GM18517 (cell line): ENCODE measurements at regions not wholly inside any gene's neighbourhood (a gene's known extent, or its start where the extent isn't known, plus 50 kb on each side); places are given as distances from the start of the nearest gene placed in this dataset.
"Not testable (repeated sequence)": the region's sequence is repeated elsewhere in the genome, so short reads cannot be mapped to it uniquely, and the experiment has no call there.

Experiments
- ATAC-seq: cut with Tn5 transposase; IDR thresholded peaks from one replicate; pipeline ENCODE4 v1.9.1; 2021; ENCODE audit warnings: mild to moderate bottlenecking, moderate library complexity; ENCODE audit not compliant: unreplicated experiment

DNA sequence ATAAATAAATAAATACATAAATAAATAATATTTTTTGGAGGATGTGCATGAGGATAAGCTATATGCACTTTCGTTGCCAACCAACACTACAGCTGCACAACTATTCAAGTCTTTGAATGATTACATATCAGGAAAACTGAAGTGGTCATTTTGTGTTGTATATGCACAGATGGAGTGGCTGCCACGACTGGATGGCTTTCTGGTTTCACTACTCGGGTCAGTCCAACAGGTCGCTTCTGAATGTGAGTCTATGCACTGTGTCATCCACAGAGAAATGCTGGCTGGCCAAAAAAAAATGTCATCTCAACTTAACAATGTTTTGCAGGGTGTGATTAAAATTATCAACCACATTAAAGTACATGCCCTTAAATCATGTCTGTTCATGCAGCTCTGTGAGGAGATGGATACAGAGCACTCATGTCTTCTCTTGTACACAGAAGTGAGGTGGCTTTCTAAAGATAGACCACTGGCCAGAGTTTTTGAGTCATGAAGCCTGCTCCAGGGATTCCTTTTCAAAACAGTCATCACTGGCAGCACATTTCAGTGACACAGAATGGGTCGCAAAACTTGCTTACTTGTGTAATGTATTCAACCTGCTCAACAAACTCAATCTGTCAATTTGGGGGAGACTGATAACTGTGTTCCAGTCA is 589.8 kb upstream of the CYLC2 start:
- ATAC-seq = no peak

GRCh38 chr9:102403514-102403913 is 591.6 kb upstream of the CYLC2 start:
- no peak for ATAC-seq

GRCh38 chr9:102398205-102398604 is 596.9 kb upstream of the CYLC2 start:
- ATAC-seq = no peak

- not testable (repeated sequence) for ATAC-seq
Observed at GRCh38 chr9:102385620-102386019, 609.5 kb upstream of the CYLC2 start.

- no peak for ATAC-seq
Observed at GRCh38 chr9:102362470-102363132, 624.2 kb upstream of the GRIN3A start.

GRCh38 chr9:102360846-102361245 is 622.4 kb upstream of the GRIN3A start:
- ATAC-seq = no peak

DNA sequence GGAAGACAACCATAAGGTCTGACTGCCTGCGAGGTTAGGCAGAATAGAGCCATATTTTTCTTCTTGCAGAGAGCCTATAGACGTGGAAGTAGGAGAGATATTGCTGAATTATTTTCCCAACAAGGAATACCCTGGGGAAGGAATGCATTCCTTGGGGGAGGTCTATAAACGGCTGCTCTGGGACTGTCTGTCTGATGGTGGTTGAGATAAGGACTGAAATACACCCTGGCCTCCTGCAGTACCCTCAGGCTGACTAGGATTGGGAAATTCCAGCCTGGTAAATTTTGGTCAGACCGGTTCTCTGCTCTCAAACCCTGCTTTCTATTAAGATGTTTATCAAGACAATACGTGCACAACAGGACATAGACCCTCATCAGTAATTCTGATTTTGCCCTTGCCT is 617.5 kb upstream of the GRIN3A start:
- no peak for ATAC-seq

DNA sequence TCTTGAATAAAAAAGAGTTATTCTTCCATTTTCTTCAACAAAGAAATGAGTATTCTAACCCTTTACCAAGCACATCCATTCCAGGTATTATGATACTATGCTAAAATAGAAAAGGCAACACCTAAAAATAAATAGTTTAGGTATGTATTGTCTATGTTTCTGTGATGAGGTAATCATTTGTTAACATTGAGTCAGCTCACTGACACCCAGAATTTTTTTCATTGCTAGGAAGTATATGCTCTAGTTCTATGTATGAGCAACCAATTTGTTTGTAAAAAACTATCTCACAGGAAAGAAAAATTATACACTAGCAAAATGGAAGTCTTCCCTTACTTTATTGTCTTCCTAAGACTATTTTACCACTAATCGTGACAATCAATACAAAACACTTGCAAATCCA is 615.6 kb upstream of the GRIN3A start:
- ATAC-seq = no peak

GRCh38 chr9:102337471-102337870 is 599.0 kb upstream of the GRIN3A start:
- not testable (repeated sequence) for ATAC-seq

- no peak for ATAC-seq
Observed at GRCh38 chr9:102309379-102309778, 570.9 kb upstream of the GRIN3A start.

- no peak for ATAC-seq
Observed at GRCh38 chr9:102295188-102295587, 556.7 kb upstream of the GRIN3A start.

DNA sequence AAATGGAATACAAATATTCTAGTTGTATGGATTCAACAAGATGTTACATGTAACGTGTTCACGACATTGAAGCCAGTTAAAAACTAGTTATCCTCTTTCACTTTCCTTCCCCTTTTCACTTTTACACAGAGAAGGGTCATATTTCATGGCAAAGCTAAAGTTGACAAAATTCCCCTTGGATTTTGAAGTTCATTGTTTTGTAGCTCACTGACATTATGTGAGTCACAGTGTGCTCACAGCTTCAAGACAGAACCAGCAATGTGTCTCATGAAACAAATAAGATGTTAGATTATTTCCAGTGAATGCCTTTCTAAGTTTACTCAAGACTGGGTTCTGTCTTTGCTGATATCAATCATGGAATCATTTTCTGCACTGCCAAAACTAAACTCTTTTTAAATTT is 535.5 kb upstream of the GRIN3A start:
- ATAC-seq = no peak

- ATAC-seq = no peak
Observed at GRCh38 chr9:102253099-102253498, 514.7 kb upstream of the GRIN3A start.

DNA sequence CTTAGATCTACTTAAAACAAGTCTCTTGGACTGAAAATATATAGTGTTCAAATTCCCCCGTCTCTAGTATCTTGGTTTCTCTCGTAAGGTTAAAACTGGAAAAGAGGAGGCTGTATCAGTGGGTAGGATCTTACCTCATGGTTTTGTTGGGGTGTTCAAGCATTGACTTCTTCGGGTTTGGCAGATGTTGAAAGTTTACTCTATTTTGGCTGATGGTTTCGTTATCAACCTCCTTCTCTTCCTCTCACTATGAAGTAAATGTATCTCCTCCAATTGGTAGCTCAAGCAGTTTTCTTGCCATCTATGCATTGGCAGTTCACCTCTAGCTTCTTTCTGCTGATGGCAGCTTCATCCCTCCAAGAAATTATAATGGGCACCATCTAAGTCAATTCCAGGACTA is 506.5 kb upstream of the GRIN3A start:
- ATAC-seq = no peak

DNA sequence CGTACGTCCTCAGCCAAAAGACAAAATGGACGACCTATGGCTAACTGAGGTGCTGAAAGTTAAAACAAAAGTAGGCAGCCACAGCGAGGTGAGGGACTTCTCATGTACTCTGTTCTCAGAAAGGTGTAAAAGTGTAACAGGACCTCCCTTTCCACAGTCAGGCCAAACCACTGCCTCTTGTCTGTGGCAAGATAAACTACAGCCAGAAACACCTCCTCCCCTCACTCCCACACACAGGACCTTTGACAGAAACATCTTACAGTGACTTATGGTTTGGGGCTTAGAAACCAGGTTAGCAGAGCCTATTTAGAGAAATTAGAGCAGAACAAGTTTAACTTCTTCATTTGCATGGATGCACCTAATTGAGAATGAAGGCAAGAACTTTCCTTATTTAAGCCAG is 499.1 kb upstream of the GRIN3A start:
- ATAC-seq = no peak

DNA sequence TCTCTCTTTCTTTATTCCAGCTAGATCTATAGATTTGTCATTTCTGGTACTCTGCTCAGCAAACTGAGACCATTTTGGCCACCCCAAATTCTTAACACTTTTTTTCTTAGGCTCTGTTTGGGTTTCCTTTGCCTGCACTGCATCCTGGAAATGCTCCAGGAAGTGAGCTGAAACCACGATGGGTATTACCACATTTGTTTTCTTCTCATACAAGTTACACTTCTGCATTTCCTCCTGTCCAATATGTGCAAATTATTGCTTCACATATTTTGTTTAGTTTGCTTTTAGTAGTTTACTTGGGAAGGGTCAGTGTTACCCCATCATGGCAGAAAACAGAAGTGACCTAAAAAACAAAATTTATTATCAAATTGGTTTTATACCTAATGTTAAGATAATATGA is 498.6 kb upstream of the GRIN3A start:
- ATAC-seq = no peak

DNA sequence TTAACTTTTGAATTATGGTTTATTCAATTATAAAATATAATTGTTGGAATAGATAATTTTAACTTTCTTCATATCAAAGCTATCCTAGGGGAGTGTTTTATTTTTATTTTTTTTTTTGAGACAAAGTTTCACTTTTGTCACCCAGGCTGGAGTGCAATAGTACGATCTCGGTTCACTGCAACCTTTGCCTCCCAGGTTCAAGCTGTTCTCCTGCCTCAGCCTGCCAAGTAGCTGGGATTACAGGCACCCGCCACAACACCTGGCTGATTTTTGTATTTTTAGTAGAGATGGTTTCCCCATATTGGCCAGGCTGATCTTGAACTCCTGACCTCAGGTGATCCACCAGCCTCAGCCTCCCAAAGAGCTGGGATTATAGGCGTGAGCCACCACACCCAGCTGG is 489.0 kb upstream of the GRIN3A start:
- ATAC-seq = not testable (repeated sequence)

DNA sequence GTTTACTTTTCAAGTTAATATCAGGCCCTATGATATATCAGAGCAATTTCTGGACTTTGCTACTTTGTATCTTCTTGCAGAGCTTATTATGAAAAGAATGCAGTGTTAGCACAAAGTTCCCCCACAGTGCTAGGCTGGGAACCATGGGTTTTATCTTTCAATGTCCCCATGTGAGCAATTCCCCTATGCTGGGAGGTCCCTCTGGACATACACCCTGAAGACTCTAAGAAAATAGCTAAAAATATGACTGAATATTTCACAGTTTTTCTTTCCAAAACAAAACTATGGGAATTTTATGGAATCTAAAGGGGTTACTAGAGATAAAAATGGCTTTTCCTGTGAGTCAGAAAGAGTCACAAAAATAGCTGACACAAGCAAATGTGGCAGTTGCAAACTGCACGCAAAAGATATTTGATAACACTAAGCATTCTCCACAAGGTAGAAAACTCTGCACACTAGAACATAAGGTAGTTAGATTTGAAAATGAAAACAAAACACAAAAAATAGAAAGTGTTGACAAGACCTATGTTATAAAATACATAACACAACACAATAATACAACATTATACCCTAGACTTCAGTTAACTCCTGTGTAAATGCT is 487.5 kb upstream of the GRIN3A start:
- ATAC-seq = no peak

DNA sequence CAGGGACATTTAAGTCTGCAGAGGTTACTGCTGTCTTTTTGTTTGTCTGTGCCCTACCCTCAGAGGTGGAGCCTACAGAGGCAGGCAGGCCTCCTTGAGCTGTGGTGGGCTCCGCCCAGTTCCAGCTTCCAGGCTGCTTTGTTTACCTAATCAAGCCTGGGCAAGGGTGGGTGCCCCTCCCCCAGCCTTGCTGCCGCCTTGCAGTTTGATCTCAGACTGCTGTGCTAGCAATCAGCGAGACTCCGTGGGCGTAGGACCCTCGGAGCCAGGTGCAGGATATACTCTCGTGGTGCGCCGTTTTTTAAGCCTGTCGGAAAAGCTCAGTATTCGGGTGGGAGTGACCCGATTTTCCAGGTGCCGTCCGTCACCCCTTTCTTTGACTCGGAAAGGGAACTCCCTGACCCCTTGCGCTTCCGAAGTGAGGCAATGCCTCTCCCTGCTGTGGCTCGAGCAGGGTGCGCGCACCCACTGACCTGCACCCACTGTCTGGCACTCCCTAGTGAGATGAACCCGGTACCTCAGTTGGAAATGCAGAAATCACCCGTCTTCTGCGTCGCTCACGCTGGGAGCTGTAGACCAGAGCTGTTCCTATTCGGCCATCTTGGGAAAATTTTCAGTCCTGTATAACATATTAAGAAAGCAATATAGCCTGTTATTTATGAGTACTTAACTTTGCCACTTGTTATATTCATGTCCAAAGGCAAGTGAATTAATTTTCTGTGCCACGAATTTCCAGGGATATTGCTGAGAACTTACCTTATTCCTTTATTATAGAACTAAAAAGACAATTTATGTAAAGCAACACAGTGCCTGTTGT is 485.1 kb upstream of the GRIN3A start:
- not testable (repeated sequence) for ATAC-seq

DNA sequence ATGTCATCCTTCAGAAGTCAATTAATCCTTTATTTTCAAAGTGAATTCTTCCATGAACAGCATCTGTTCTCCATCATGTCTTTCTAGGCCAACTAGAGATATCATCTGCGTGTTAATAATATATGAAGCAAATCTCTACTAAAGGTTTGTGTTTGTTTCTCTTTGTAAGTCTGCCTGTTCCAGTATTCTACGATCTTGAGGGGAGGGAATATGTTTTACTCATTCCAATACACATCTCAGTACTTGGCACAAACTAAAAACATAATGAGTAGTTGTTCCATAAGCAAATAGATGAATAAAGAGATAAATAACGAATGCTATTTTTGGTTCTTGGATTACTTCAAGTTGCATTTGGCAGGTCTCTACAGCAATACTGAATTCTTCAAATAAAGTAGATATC is 470.7 kb upstream of the GRIN3A start:
- no peak for ATAC-seq

- no peak for ATAC-seq
Observed at GRCh38 chr9:102206432-102206831, 468.0 kb upstream of the GRIN3A start.

DNA sequence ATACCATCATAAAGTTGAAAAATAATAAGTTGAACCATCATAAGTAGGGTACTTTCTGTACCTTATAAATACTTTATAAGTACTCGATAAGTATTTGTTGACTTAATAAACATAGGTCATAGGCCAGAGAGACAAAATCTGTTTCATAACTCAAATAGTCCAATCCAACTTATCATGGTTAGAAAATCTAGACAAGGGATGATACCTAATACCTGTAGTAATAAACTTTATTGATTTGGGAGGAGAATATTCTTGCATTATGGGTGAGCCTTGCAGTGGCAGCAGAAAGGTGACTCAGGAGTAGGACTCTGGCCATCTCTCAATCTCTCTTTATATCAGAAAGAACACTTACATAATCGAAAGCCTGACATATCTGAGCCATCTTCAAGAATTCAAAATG is 466.8 kb upstream of the GRIN3A start:
- no peak for ATAC-seq
